ENCODE measurements at regions not wholly inside any gene's neighbourhood (a gene's known extent, or its start where the extent isn't known, plus 50 kb on each side); places are given as distances from the start of the nearest gene placed in this dataset.
"Not testable (repeated sequence)": the region's sequence is repeated elsewhere in the genome, so short reads cannot be mapped to it uniquely, and the experiment has no call there.

GRCh38 chr5:62154758-62155157 lies 151.2 kb upstream of the KIF2A start:
- no peak for DNase-seq (ENCODE audit: low read depth in 2 of 2)

- DNase-seq (ENCODE audit: low read depth in 2 of 2): no peak
These were observed 150.0 kb upstream of the KIF2A start for GRCh38 chr5:62155988-62156387.

GRCh38 chr5:62167561-62168057 lies 138.4 kb upstream of the KIF2A start:
- DNase-seq (ENCODE audit: low read depth in 2 of 2): no peak

GRCh38 chr5:62168506-62169281 lies 137.3 kb upstream of the KIF2A start:
- no peak for DNase-seq (ENCODE audit: low read depth in 2 of 2)

- DNase-seq (ENCODE audit: low read depth in 2 of 2): no peak
These were observed 127.7 kb upstream of the KIF2A start for GRCh38 chr5:62178258-62178657.

- DNase-seq (ENCODE audit: low read depth in 2 of 2): no peak
These were observed 123.2 kb upstream of the KIF2A start for GRCh38 chr5:62182802-62183201.

GRCh38 chr5:62183727-62184126 lies 122.3 kb upstream of the KIF2A start:
- no peak for DNase-seq (ENCODE audit: low read depth in 2 of 2)

GRCh38 chr5:62184444-62184843 lies 121.6 kb upstream of the KIF2A start:
- DNase-seq (ENCODE audit: low read depth in 2 of 2): no peak

- DNase-seq (ENCODE audit: low read depth in 2 of 2): no peak
These were observed 115.8 kb upstream of the KIF2A start for GRCh38 chr5:62190173-62190572.

- no peak for DNase-seq (ENCODE audit: low read depth in 2 of 2)
These were observed 115.1 kb upstream of the KIF2A start for GRCh38 chr5:62190931-62191330.

GRCh38 chr5:62192958-62193357 lies 113.0 kb upstream of the KIF2A start:
- no peak for DNase-seq (ENCODE audit: low read depth in 2 of 2)

GRCh38 chr5:62196532-62196931 lies 109.5 kb upstream of the KIF2A start:
- not testable (repeated sequence) for DNase-seq (ENCODE audit: low read depth in 2 of 2)

GRCh38 chr5:62197697-62198096 lies 108.3 kb upstream of the KIF2A start:
- no peak for DNase-seq (ENCODE audit: low read depth in 2 of 2)

- no peak for DNase-seq (ENCODE audit: low read depth in 2 of 2)
These were observed 107.6 kb upstream of the KIF2A start for GRCh38 chr5:62198421-62198820.

GRCh38 chr5:62199792-62200716 lies 106.0 kb upstream of the KIF2A start:
- no peak for DNase-seq (ENCODE audit: low read depth in 2 of 2)

- DNase-seq (ENCODE audit: low read depth in 2 of 2): no peak
These were observed 99.7 kb upstream of the KIF2A start for GRCh38 chr5:62206150-62206829.

- DNase-seq (ENCODE audit: low read depth in 2 of 2): no peak
These were observed 97.7 kb upstream of the KIF2A start for GRCh38 chr5:62208218-62208852.

GRCh38 chr5:62211405-62211804 lies 94.6 kb upstream of the KIF2A start:
- no peak for DNase-seq (ENCODE audit: low read depth in 2 of 2)

- DNase-seq (ENCODE audit: low read depth in 2 of 2): no peak
These were observed 93.4 kb upstream of the KIF2A start for GRCh38 chr5:62212648-62213047.

GRCh38 chr5:62214701-62215100 lies 91.3 kb upstream of the KIF2A start:
- no peak for DNase-seq (ENCODE audit: low read depth in 2 of 2)

- not testable (repeated sequence) for DNase-seq (ENCODE audit: low read depth in 2 of 2)
These were observed 89.4 kb upstream of the KIF2A start for GRCh38 chr5:62216603-62217002.

GRCh38 chr5:62217095-62217494 lies 88.9 kb upstream of the KIF2A start:
- DNase-seq (ENCODE audit: low read depth in 2 of 2): not testable (repeated sequence)
